ENCODE measurements at regions not wholly inside any gene's neighbourhood (a gene's known extent, or its start where the extent isn't known, plus 50 kb on each side); places are given as distances from the start of the nearest gene placed in this dataset.

- TF ChIP-seq CTCF (IDR thresholded peaks at IDR 0.05; ENCODE audit: insufficient read depth, low read length) = no peak
- H3K4me3 ChIP-seq (ENCODE audit: low read depth, low read length) = no peak overlapping the region
- DNase-seq (ENCODE audit: low read depth) = no peak
These were observed 355.2 kb upstream of the TRIB2 start for GRCh38 chr2:12361506-12361905.

GRCh38 chr2:12363138-12363537 lies 353.6 kb upstream of the TRIB2 start:
- H3K4me3 ChIP-seq (ENCODE audit: low read depth, low read length) = no peak overlapping the region
- no peak for TF ChIP-seq CTCF (IDR thresholded peaks at IDR 0.05; ENCODE audit: insufficient read depth, low read length)
- no peak for DNase-seq (ENCODE audit: low read depth)

DNA sequence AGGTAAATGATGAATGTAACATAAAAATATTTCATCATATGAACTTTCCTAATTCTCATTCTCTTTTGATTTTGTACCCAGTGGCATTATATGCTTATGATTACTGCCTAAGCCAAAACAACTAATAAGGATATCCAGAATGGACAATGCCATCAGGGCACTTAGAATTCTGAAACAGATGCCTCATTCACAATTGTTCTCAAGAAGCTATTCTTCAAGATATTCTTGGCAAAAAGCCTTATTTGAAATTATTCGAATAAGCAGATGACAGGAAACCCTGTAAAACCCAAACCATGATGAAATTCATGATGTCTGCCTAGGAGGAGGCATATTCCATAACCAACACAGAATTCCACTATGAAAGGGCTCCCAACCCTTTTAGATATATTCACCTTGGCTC lies 353.2 kb upstream of the TRIB2 start:
- H3K4me3 ChIP-seq (ENCODE audit: low read depth, low read length) = no peak overlapping the region
- DNase-seq (ENCODE audit: low read depth) = no peak
- no peak for TF ChIP-seq CTCF (IDR thresholded peaks at IDR 0.05; ENCODE audit: insufficient read depth, low read length)

DNA sequence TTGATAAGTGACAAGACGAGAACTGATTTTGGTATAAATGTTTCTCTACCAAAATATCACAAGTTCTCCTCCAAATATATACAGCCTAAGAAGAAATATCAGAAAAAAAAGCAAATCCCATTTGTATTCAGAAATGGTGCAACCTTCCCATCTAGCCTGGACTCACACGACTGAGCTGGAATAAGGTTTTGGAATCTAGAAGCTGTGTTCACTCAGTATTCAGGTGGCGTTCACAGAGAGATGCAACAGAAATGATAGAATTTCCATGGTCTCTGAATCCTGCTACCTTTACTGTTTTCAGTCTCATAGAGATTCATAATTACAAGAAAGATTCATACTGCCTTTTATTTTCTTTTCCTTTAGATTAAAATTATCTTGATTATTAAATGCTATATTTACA lies 347.2 kb upstream of the TRIB2 start:
- H3K4me3 ChIP-seq (ENCODE audit: low read depth, low read length) = no peak overlapping the region
- DNase-seq (ENCODE audit: low read depth) = no peak
- TF ChIP-seq CTCF (IDR thresholded peaks at IDR 0.05; ENCODE audit: insufficient read depth, low read length) = no peak

DNA sequence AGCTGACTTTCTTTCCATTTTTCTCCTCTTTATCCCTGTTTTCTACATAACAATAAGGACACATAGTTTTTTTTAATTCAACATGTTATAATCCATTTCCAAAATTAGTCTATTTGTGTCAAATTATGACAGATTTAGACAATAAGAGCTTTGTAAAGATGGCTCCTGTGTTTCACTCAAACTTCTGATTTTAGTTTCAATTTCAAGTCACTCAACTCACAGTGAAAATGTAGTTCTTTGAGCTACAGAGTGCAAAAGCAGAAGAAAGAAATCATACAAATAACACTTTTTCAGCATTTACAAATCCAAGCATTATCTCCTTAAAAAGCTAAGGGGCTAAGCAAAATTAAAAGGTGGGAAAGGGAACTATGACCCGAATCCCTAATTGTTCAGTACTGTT lies 340.7 kb upstream of the TRIB2 start:
- no peak overlapping the region for H3K4me3 ChIP-seq (ENCODE audit: low read depth, low read length)
- DNase-seq (ENCODE audit: low read depth) = no peak
- TF ChIP-seq CTCF (IDR thresholded peaks at IDR 0.05; ENCODE audit: insufficient read depth, low read length) = no peak

DNA sequence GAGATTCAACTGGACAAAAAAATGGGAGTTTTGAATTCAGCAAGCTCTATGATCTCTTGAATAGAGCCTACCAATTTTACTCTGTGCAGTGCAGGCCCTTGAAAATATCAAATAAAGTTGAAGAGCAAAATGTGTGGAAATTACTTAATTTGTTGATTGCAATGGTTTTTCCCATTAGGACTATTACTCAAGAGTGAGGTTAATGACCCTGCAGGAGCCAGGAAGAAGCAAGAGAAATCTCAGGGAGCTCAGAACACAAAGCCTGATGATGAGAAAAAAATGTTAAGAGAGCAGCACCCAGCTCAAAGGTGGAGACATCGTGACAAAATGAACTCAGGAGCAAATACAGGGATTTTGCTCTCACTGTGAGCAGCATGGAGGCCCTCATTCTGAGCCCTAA lies 337.6 kb upstream of the TRIB2 start:
- no peak overlapping the region for H3K4me3 ChIP-seq (ENCODE audit: low read depth, low read length)
- no peak for DNase-seq (ENCODE audit: low read depth)
- TF ChIP-seq CTCF (IDR thresholded peaks at IDR 0.05; ENCODE audit: insufficient read depth, low read length) = no peak

- DNase-seq (ENCODE audit: low read depth) = no peak
- H3K4me3 ChIP-seq (ENCODE audit: low read depth, low read length) = no peak overlapping the region
- no peak for TF ChIP-seq CTCF (IDR thresholded peaks at IDR 0.05; ENCODE audit: insufficient read depth, low read length)
These were observed 335.0 kb upstream of the TRIB2 start for GRCh38 chr2:12381543-12382325.
